Astrocyte (in vitro differentiated cells and primary cell): ENCODE measurements at regions not wholly inside any gene's neighbourhood (a gene's known extent, or its start where the extent isn't known, plus 50 kb on each side); places are given as distances from the start of the nearest gene placed in this dataset.

Experiments used
- DNase-seq: peaks from one replicate; pipeline ENCODE4 v3.0.0-alpha.2; 2010; ENCODE audit warnings: low read depth
- FAIRE-seq: peaks from 2 replicates; lab custom pipeline; 2011; peaks lifted over from hg19 to GRCh38; lab: Jason Lieb, UNC
- H2AFZ ChIP-seq: 2 replicates; pipeline ENCODE4 v1.6.0; 2012; ENCODE audit warnings: low read depth, low read length, inconsistent platforms
- H3K27ac ChIP-seq: 2 replicates; pipeline ENCODE4 v1.5.1; 2011; ENCODE audit warnings: low read depth, low read length, inconsistent platforms
- H3K27me3 ChIP-seq: 2 replicates; pipeline ENCODE4 v1.6.0; 2011; ENCODE audit warnings: low read length, inconsistent platforms; ENCODE audit not compliant: insufficient read depth
- H3K36me3 ChIP-seq: 2 replicates; pipeline ENCODE4 v1.5.1; 2011; ENCODE audit warnings: low read length, inconsistent platforms; ENCODE audit not compliant: insufficient read depth
- H3K4me1 ChIP-seq: 2 replicates; pipeline ENCODE4 v1.5.1; 2011; ENCODE audit warnings: low read length, inconsistent platforms; ENCODE audit not compliant: insufficient read depth
- H3K4me2 ChIP-seq: 2 replicates; pipeline ENCODE4 v1.6.0; 2012; ENCODE audit warnings: low read length, inconsistent platforms
- H3K4me3 ChIP-seq: 2 replicates; pipeline ENCODE4 v1.5.1; 2011; ENCODE audit warnings: low read depth, mild to moderate bottlenecking, low read length, inconsistent platforms; ENCODE audit not compliant: insufficient read depth
- H3K79me2 ChIP-seq: 2 replicates; pipeline ENCODE4 v1.6.0; 2012; ENCODE audit warnings: mild to moderate bottlenecking, low read length, inconsistent platforms; ENCODE audit not compliant: insufficient read depth
- H3K9ac ChIP-seq: 2 replicates; pipeline ENCODE4 v1.6.0; 2012; ENCODE audit warnings: mild to moderate bottlenecking, low read length, inconsistent platforms
- H3K9me3 ChIP-seq: 2 replicates; pipeline ENCODE4 v1.5.1; 2012; ENCODE audit warnings: low read depth, mild to moderate bottlenecking, low read length, inconsistent platforms; ENCODE audit not compliant: insufficient read depth
- H4K20me1 ChIP-seq: 2 replicates; pipeline ENCODE4 v1.6.0; 2012; ENCODE audit warnings: low read length, inconsistent platforms; ENCODE audit not compliant: insufficient read depth
- H3K27ac Mint-ChIP-seq: one replicate; pipeline ENCODE4 v1.8.0; 2021; ENCODE audit warnings: mild to moderate bottlenecking, mixed read lengths; ENCODE audit not compliant: unreplicated experiment
- H3K27me3 Mint-ChIP-seq: one replicate; pipeline ENCODE4 v1.8.0; 2021; ENCODE audit warnings: low read depth, mixed read lengths; ENCODE audit not compliant: unreplicated experiment
- H3K36me3 Mint-ChIP-seq: one replicate; pipeline ENCODE4 v1.8.0; 2021; ENCODE audit warnings: low read depth, mixed read lengths; ENCODE audit not compliant: unreplicated experiment
- H3K4me1 Mint-ChIP-seq: one replicate; pipeline ENCODE4 v1.8.0; 2021; ENCODE audit warnings: low read depth, mixed read lengths; ENCODE audit not compliant: unreplicated experiment
- H3K4me3 Mint-ChIP-seq: one replicate; pipeline ENCODE4 v1.8.0; 2021; ENCODE audit warnings: mild to moderate bottlenecking, moderate library complexity, mixed read lengths; ENCODE audit not compliant: unreplicated experiment
- H3K9me3 Mint-ChIP-seq: one replicate; pipeline ENCODE4 v1.8.0; 2021; ENCODE audit warnings: mild to moderate bottlenecking, mixed read lengths; ENCODE audit not compliant: unreplicated experiment
- CTCF ChIP-seq: IDR thresholded peaks from 2 replicates; pipeline ENCODE4 v1.5.1; 2011; ENCODE audit warnings: low read depth, mild to moderate bottlenecking, inconsistent platforms, low read length, moderate library complexity; ENCODE audit not compliant: insufficient read depth
- EZH2 ChIP-seq: IDR thresholded peaks from 2 replicates; pipeline ENCODE4 v1.6.1; 2012; ENCODE audit warnings: mild to moderate bottlenecking, low read length, inconsistent platforms; ENCODE audit not compliant: insufficient read depth

- Histone ChIP-seq H2AFZ (no peak overlapping the region), H3K4me1 (no peaks in the 10 kb centered on the region), H3K9me3 (no peaks in the 10 kb centered on the region), H3K4me2 (no peak overlapping the region), H3K27me3 (no peaks in the 10 kb centered on the region), H3K27ac (no peak overlapping the region), H3K79me2 (no peaks in the 10 kb centered on the region), H4K20me1 (no peaks in the 10 kb centered on the region), H3K4me3 (no peak overlapping the region), H3K36me3 (no peaks in the 10 kb centered on the region), H3K9ac (no peak overlapping the region)
- no peaks in the 10 kb centered on the region for H3K4me1 Mint-ChIP-seq
- H3K9me3 Mint-ChIP-seq, result no peaks in the 10 kb centered on the region
- H3K27me3 Mint-ChIP-seq, result no peaks in the 10 kb centered on the region
- no peak overlapping the region for H3K27ac Mint-ChIP-seq
- TF ChIP-seq CTCF, result no peak
- TF ChIP-seq EZH2, result no peak
- no peak overlapping the region for H3K4me3 Mint-ChIP-seq
- no peak for DNase-seq
- H3K36me3 Mint-ChIP-seq, result no peaks in the 10 kb centered on the region
- FAIRE-seq, result no peak
Observed at GRCh38 chrY:19392876-19393275, 351.6 kb downstream of the KDM5D start.

DNA sequence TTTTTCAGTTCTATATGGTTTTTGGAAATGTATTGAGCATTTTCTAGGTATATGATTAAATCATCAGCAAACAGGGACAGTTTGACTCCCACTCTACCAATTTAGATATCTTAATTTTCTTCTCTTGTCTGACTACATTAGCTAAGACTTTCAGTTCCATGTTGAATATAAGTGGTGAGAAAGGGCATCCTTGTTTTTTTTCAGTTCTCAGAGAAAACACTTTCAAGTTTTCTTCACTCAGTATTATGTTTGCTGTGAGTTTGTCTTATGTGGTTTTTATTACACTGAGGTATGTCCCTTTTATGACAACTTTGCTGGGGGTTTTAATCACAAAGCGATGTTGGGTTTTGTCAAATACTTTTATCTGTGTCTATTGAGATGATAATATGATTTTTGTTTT is 352.6 kb downstream of the KDM5D start:
- no peak for FAIRE-seq
- no peaks in the 10 kb centered on the region for H3K4me1 Mint-ChIP-seq
- no peak overlapping the region for H2AFZ ChIP-seq
- H3K4me3 Mint-ChIP-seq, result no peak overlapping the region
- H3K27ac Mint-ChIP-seq, result no peak overlapping the region
- no peaks in the 10 kb centered on the region for H3K79me2 ChIP-seq
- no peaks in the 10 kb centered on the region for H3K36me3 Mint-ChIP-seq
- H3K4me3 ChIP-seq, result no peak overlapping the region
- H3K9me3 Mint-ChIP-seq, result no peaks in the 10 kb centered on the region
- H3K4me1 ChIP-seq, result no peaks in the 10 kb centered on the region
- no peaks in the 10 kb centered on the region for H3K27me3 ChIP-seq
- no peak overlapping the region for H3K9ac ChIP-seq
- H3K27me3 Mint-ChIP-seq, result no peaks in the 10 kb centered on the region
- H3K9me3 ChIP-seq, result no peaks in the 10 kb centered on the region
- H3K27ac ChIP-seq, result no peak overlapping the region
- H3K36me3 ChIP-seq, result no peaks in the 10 kb centered on the region
- H4K20me1 ChIP-seq, result no peaks in the 10 kb centered on the region
- TF ChIP-seq CTCF (no peak), EZH2 (no peak)
- no peak overlapping the region for H3K4me2 ChIP-seq
- no peak for DNase-seq

GRCh38 chrY:19365321-19365720 is 379.2 kb downstream of the KDM5D start:
- Histone ChIP-seq H3K27me3 (no peaks in the 10 kb centered on the region), H3K36me3 (no peaks in the 10 kb centered on the region), H3K27ac (no peak overlapping the region), H3K4me2 (no peak overlapping the region), H3K79me2 (no peaks in the 10 kb centered on the region), H4K20me1 (no peaks in the 10 kb centered on the region), H3K4me1 (no peaks in the 10 kb centered on the region), H3K4me3 (no peak overlapping the region), H3K9me3 (no peaks in the 10 kb centered on the region), H3K9ac (no peak overlapping the region), H2AFZ (no peak overlapping the region)
- DNase-seq (no peak), FAIRE-seq (no peak)
- TF ChIP-seq EZH2 (no peak), CTCF (no peak)
- Mint-ChIP-seq H3K4me1 (no peaks in the 10 kb centered on the region), H3K27ac (no peak overlapping the region), H3K27me3 (no peaks in the 10 kb centered on the region), H3K4me3 (no peak overlapping the region), H3K36me3 (no peaks in the 10 kb centered on the region), H3K9me3 (no peaks in the 10 kb centered on the region)
